ENCODE measurements at regions not wholly inside any gene's neighbourhood (a gene's known extent, or its start where the extent isn't known, plus 50 kb on each side); places are given as distances from the start of the nearest gene placed in this dataset.

- no peak for DNase-seq (ENCODE audit: low read depth, low spot score)
- intact Hi-C loops (cut with micrococcal nuclease), result no loop called here
- CTCF ChIA-PET, result no interaction called here
Observed at GRCh38 chr6:4301871-4302270, 166.5 kb upstream of the ECI2 start.

More at GRCh38 chr6:4301871-4302270, 166.5 kb upstream of the ECI2 start:
- H3K36me3 ChIP-seq (ENCODE audit: control insufficient read depth in 2 of 2, extremely low read depth in 1 of 2, insufficient read depth in 2 of 2, low read length in 2 of 2), result no peaks in the 10 kb centered on the region
- H2AFZ ChIP-seq (ENCODE audit: low read depth, low read length), result no peak overlapping the region
- no peaks in the 10 kb centered on the region for H3K79me2 ChIP-seq (ENCODE audit: control insufficient read depth, insufficient read depth, low read length)
- dilution Hi-C loops (cut with MboI; ENCODE audit: extremely low pct_ligation_motif_present, low sequenced_read_pairs), result no loop called here
- H3K9ac ChIP-seq (replicated peaks; ENCODE audit: extremely low read depth, insufficient read depth, low read length), result no peak overlapping the region
- H3K4me3 ChIP-seq (replicated peaks in 1 of 3; ENCODE audit: insufficient read depth in 1 of 3, low read depth in 1 of 3, low read length in 3 of 3), result no peak overlapping the region
- no peak for FAIRE-seq
- no peaks in the 10 kb centered on the region for H3K9me3 ChIP-seq (replicated peaks; ENCODE audit: control insufficient read depth, insufficient read depth, low read length)
- H4K20me1 ChIP-seq (replicated peaks; ENCODE audit: control insufficient read depth, extremely low read depth, insufficient read depth, low read length), result no peaks in the 10 kb centered on the region
- no peak for TF ChIP-seq POLR2A (IDR thresholded peaks at IDR 0.05; ENCODE audit: low read depth, low read length)
- TF ChIP-seq POLR2AphosphoS5 (IDR thresholded peaks at IDR 0.05; ENCODE audit: insufficient read depth, low read depth, low read length), result no peak
- no peak for TF ChIP-seq GATA2 (IDR thresholded peaks at IDR 0.05; ENCODE audit: insufficient read depth, insufficient read length, low read depth, low read length)
- no peak for TF ChIP-seq CTCF (IDR thresholded peaks at IDR 0.05; ENCODE audit: extremely low read depth in 1 of 2, insufficient read depth in 1 of 2, low read depth in 1 of 2, low read length in 2 of 2)
- TF ChIP-seq EZH2 (IDR thresholded peaks at IDR 0.05; ENCODE audit: borderline replicate concordance, low read depth, low read length, severe bottlenecking), result no peak
- no peak for TF ChIP-seq MYC (IDR thresholded peaks at IDR 0.05; ENCODE audit: low read depth, low read length)
- TF ChIP-seq JUN (IDR thresholded peaks at IDR 0.05; ENCODE audit: borderline replicate concordance, insufficient read depth, insufficient read length, low read depth), result no peak
- TF ChIP-seq MAX (IDR thresholded peaks at IDR 0.05; ENCODE audit: insufficient read depth, insufficient read length), result no peak
- no peak for TF ChIP-seq FOS (IDR thresholded peaks at IDR 0.05; ENCODE audit: borderline replicate concordance, insufficient read depth, low read length)
- POLR2A ChIA-PET, result no interaction called here
- no peaks in the 10 kb centered on the region for H3K4me1 ChIP-seq (ENCODE audit: control insufficient read depth, extremely low read depth, insufficient read depth, low read length)
- no peak overlapping the region for H3K4me2 ChIP-seq (ENCODE audit: insufficient read depth, low read length)
- peaks cover 0 to 2% of the 10 kb centered on the region in 2 experiments for H3K27me3 ChIP-seq (ENCODE audit: control insufficient read depth in 2 of 2, insufficient read depth in 2 of 2, low read length in 2 of 2)
- no peaks in the 10 kb centered on the region for H3K9me1 ChIP-seq (replicated peaks; ENCODE audit: control insufficient read depth, extremely low read depth, insufficient read depth, low read length)
- BruUV-seq (replicated peaks), result no TSS peak
- no peak overlapping the region for H3K27ac ChIP-seq (ENCODE audit: insufficient read depth, low read depth, low read length)
